DND-41 (cell line): ENCODE measurements at regions not wholly inside any gene's neighbourhood (a gene's known extent, or its start where the extent isn't known, plus 50 kb on each side); places are given as distances from the start of the nearest gene placed in this dataset.

Experiments
- ATAC-seq: fragments of 200-7000 bp; cut with Tn5 transposase; 3 replicates; pipeline ENCODE4 v1.9.1; 2021; ENCODE audit warnings: low read depth; ENCODE audit not compliant: insufficient read depth
- DNase-seq: peaks from one replicate; pipeline ENCODE4 v3.0.0-alpha.2; 2020
- H2AFZ ChIP-seq: 2 replicates; pipeline ENCODE4 v1.6.0; 2012; ENCODE audit warnings: low read depth, low read length
- H3K27ac ChIP-seq: 2 replicates; pipeline ENCODE4 v1.5.1; 2012; ENCODE audit warnings: low read length, inconsistent platforms
- H3K27me3 ChIP-seq: fragments of 200-600 bp; sonication (generic); 2 replicates; pipeline ENCODE4 v1.6.0; 2012; ENCODE audit warnings: low read length, mild to moderate bottlenecking, inconsistent platforms; ENCODE audit not compliant: insufficient read depth, poor library complexity
- H3K36me3 ChIP-seq: 2 replicates; pipeline ENCODE4 v1.5.1; 2012; ENCODE audit warnings: low read length, inconsistent platforms; ENCODE audit not compliant: insufficient read depth
- H3K4me1 ChIP-seq: 2 replicates; pipeline ENCODE4 v1.5.1; 2012; ENCODE audit warnings: mild to moderate bottlenecking, low read length; ENCODE audit not compliant: insufficient read depth
- H3K4me2 ChIP-seq: 2 replicates; pipeline ENCODE4 v1.6.0; 2012; ENCODE audit warnings: mild to moderate bottlenecking, moderate library complexity, low read length, inconsistent platforms; ENCODE audit not compliant: insufficient read depth
- H3K4me3 ChIP-seq, 2 experiments: fragments of 200-600 bp in 1 of 2; shearing (Covaris generic) in 1 of 2; 2 replicates each; pipeline ENCODE4 v1.5.1; 2012 to 2016; ENCODE audit warnings: inconsistent platforms in 2 of 2, low read length in 2 of 2, mild to moderate bottlenecking in 2 of 2, low read depth in 1 of 2, moderate library complexity in 1 of 2
- H3K79me2 ChIP-seq: 2 replicates; pipeline ENCODE4 v1.6.0; 2012; ENCODE audit warnings: low read length, inconsistent platforms; ENCODE audit not compliant: insufficient read depth
- H3K9ac ChIP-seq: 2 replicates; pipeline ENCODE4 v1.6.0; 2012; ENCODE audit warnings: low read depth, mild to moderate bottlenecking, inconsistent platforms, low read length, moderate library complexity
- H3K9me3 ChIP-seq: 2 replicates; pipeline ENCODE4 v1.5.1; 2012; ENCODE audit warnings: low read length, moderate library complexity, mild to moderate bottlenecking, inconsistent platforms; ENCODE audit not compliant: insufficient read depth, severe bottlenecking
- H4K20me1 ChIP-seq: 2 replicates; pipeline ENCODE4 v1.6.0; 2012; ENCODE audit warnings: low read length; ENCODE audit not compliant: insufficient read depth
- CTCF ChIP-seq: IDR thresholded peaks from 2 replicates; pipeline ENCODE4 v1.5.1; 2012; ENCODE audit warnings: borderline replicate concordance, low read length, moderate library complexity, mild to moderate bottlenecking; ENCODE audit not compliant: poor library complexity, severe bottlenecking; ENCODE audit errors: extremely low read depth
- EZH2 ChIP-seq: IDR thresholded peaks from 3 replicates; pipeline ENCODE4 v1.6.1; 2012; ENCODE audit warnings: borderline replicate concordance, low read depth, mild to moderate bottlenecking, moderate library complexity, low read length, inconsistent platforms; ENCODE audit not compliant: severe bottlenecking

GRCh38 chr17:71548540-71549190, 572.2 kb upstream of the SOX9 start:
- H3K9ac ChIP-seq, result no peak overlapping the region
- no peak overlapping the region for H3K27ac ChIP-seq
- no peaks in the 10 kb centered on the region for H3K9me3 ChIP-seq
- H3K27me3 ChIP-seq, result no peaks in the 10 kb centered on the region
- DNase-seq (no peak), ATAC-seq (no peak)
- no peaks in the 10 kb centered on the region for H4K20me1 ChIP-seq
- H3K4me3 ChIP-seq, result no peak overlapping the region
- H3K4me2 ChIP-seq, result no peak overlapping the region
- H2AFZ ChIP-seq, result no peak overlapping the region
- no peak for TF ChIP-seq CTCF
- no peak for TF ChIP-seq EZH2
- H3K4me1 ChIP-seq, result no peaks in the 10 kb centered on the region
- H3K79me2 ChIP-seq, result no peaks in the 10 kb centered on the region
- H3K36me3 ChIP-seq, result no peaks in the 10 kb centered on the region

- DNase-seq, result no peak
- no peak for ATAC-seq
- no peaks in the 10 kb centered on the region for H3K9me3 ChIP-seq
- no peak overlapping the region for H3K4me2 ChIP-seq
- no peaks in the 10 kb centered on the region for H3K79me2 ChIP-seq
- H4K20me1 ChIP-seq, result no peaks in the 10 kb centered on the region
- H2AFZ ChIP-seq, result no peak overlapping the region
- no peak overlapping the region for H3K9ac ChIP-seq
- H3K27me3 ChIP-seq, result no peaks in the 10 kb centered on the region
- no peaks in the 10 kb centered on the region for H3K4me1 ChIP-seq
- H3K27ac ChIP-seq, result no peak overlapping the region
- H3K4me3 ChIP-seq, result no peak overlapping the region
- TF ChIP-seq CTCF, result no peak
- H3K36me3 ChIP-seq, result no peaks in the 10 kb centered on the region
These were observed 570.1 kb upstream of the SOX9 start for GRCh38 chr17:71550675-71551074.

GRCh38 chr17:71553381-71553780, 567.4 kb upstream of the SOX9 start:
- Histone ChIP-seq H3K27me3 (no peaks in the 10 kb centered on the region), H2AFZ (no peak overlapping the region), H3K4me3 (no peak overlapping the region), H3K4me2 (no peak overlapping the region), H3K4me1 (no peaks in the 10 kb centered on the region), H3K9ac (no peak overlapping the region), H4K20me1 (no peaks in the 10 kb centered on the region), H3K27ac (no peak overlapping the region), H3K36me3 (no peaks in the 10 kb centered on the region), H3K9me3 (no peaks in the 10 kb centered on the region), H3K79me2 (no peaks in the 10 kb centered on the region)
- DNase-seq (no peak), ATAC-seq (no peak)
- TF ChIP-seq EZH2 (no peak), CTCF (no peak)

- Histone ChIP-seq H3K9ac (no peak overlapping the region), H3K4me1 (no peaks in the 10 kb centered on the region), H3K79me2 (no peaks in the 10 kb centered on the region), H3K4me3 (no peak overlapping the region), H4K20me1 (no peaks in the 10 kb centered on the region), H3K27ac (no peak overlapping the region), H3K9me3 (no peaks in the 10 kb centered on the region), H3K4me2 (no peak overlapping the region), H3K27me3 (no peaks in the 10 kb centered on the region), H2AFZ (no peak overlapping the region), H3K36me3 (no peaks in the 10 kb centered on the region)
- ATAC-seq (no peak), DNase-seq (no peak)
- no peak for TF ChIP-seq CTCF
These were observed 561.9 kb upstream of the SOX9 start for GRCh38 chr17:71558901-71559300.
